C4-2B (cell line): ENCODE measurements at regions not wholly inside any gene's neighbourhood (a gene's known extent, or its start where the extent isn't known, plus 50 kb on each side); places are given as distances from the start of the nearest gene placed in this dataset.

Experiments
- CTCF ChIP-seq: fragments of 450-650 bp; conservative IDR thresholded peaks from 2 replicates; pipeline ENCODE4 v1.5.1; 2017; ENCODE audit warnings: mild to moderate bottlenecking
- ZFX ChIP-seq: fragments of 450-650 bp; IDR thresholded peaks from 2 replicates; pipeline ENCODE4 v1.6.1; 2017

- TF ChIP-seq CTCF (no peak), ZFX (no peak)
Observed at GRCh38 chr1:59072583-59072947, 224.3 kb upstream of the FGGY start.
